GM21447 (cell line): ENCODE measurements at regions not wholly inside any gene's neighbourhood (a gene's known extent, or its start where the extent isn't known, plus 50 kb on each side); places are given as distances from the start of the nearest gene placed in this dataset.

Experiments
- ATAC-seq: cut with Tn5 transposase; IDR thresholded peaks from one replicate; pipeline ENCODE4 v1.9.1; 2021; ENCODE audit not compliant: unreplicated experiment

- ATAC-seq = no peak
Measured at GRCh38 chr20:50400705-50401586, 109.2 kb upstream of the PTPN1 start.

- no peak for ATAC-seq
Measured at GRCh38 chr20:50401587-50402418, 108.4 kb upstream of the PTPN1 start.

- ATAC-seq = no peak
Measured at GRCh38 chr20:50403565-50404418, 106.4 kb upstream of the PTPN1 start.

- no peak for ATAC-seq
Measured at GRCh38 chr20:50404419-50405234, 105.6 kb upstream of the PTPN1 start.

- no peak for ATAC-seq
Measured at GRCh38 chr20:50405235-50405914, 104.8 kb upstream of the PTPN1 start.

- ATAC-seq = no peak
Measured at GRCh38 chr20:50405915-50406609, 104.1 kb upstream of the PTPN1 start.

GRCh38 chr20:50406610-50407136 is 103.5 kb upstream of the PTPN1 start:
- ATAC-seq = no peak

GRCh38 chr20:50408526-50409364 is 101.4 kb upstream of the PTPN1 start:
- ATAC-seq = no peak

GRCh38 chr20:50409495-50409894 is 100.7 kb upstream of the PTPN1 start:
- ATAC-seq = no peak

GRCh38 chr20:50410343-50410742 is 99.8 kb upstream of the PTPN1 start:
- no peak for ATAC-seq

- no peak for ATAC-seq
Measured at GRCh38 chr20:50412069-50412468, 98.1 kb upstream of the PTPN1 start.

- no peak for ATAC-seq
Measured at GRCh38 chr20:50412499-50412898, 97.7 kb upstream of the PTPN1 start.

GRCh38 chr20:50413088-50413500 is 97.1 kb upstream of the PTPN1 start:
- ATAC-seq = no peak

GRCh38 chr20:50415021-50415515 is 95.1 kb upstream of the PTPN1 start:
- ATAC-seq = no peak

- ATAC-seq = no peak
Measured at GRCh38 chr20:50415516-50416268, 94.5 kb upstream of the PTPN1 start.

- no peak for ATAC-seq
Measured at GRCh38 chr20:50416269-50417022, 93.7 kb upstream of the PTPN1 start.
